Stimulated activated naive CD8-positive, alpha-beta T cell treated with anti-CD3 and anti-CD28 coated beads, Interleukin-15, amount 100 ng/mL, for 72 hours (primary cell): ENCODE measurements at regions not wholly inside any gene's neighbourhood (a gene's known extent, or its start where the extent isn't known, plus 50 kb on each side); places are given as distances from the start of the nearest gene placed in this dataset.

ENCODE experiments used
- ATAC-seq: fragments of 150-1000 bp; cut with Tn5 transposase; 2 replicates; pipeline ENCODE4 v1.10.0; 2021; ENCODE audit warnings: mild to moderate bottlenecking, moderate library complexity
- DNase-seq, 2 donors: peaks; one replicate each; pipeline ENCODE4 v3.0.0; 2021 to 2022
- H3K27ac Mint-ChIP-seq, 2 donors: one replicate each; pipeline ENCODE4 v1.8.0; 2022; ENCODE audit warnings: mild to moderate bottlenecking in 2 of 2, mixed read lengths in 2 of 2, moderate library complexity in 2 of 2
- H3K27me3 Mint-ChIP-seq: one replicate; pipeline ENCODE4 v1.8.0; 2022; ENCODE audit warnings: mixed read lengths
- H3K4me1 Mint-ChIP-seq: one replicate; pipeline ENCODE4 v1.8.0; 2022; ENCODE audit warnings: mild to moderate bottlenecking, mixed read lengths
- H3K4me3 Mint-ChIP-seq, 2 donors: one replicate each; pipeline ENCODE4 v1.8.0; 2022; ENCODE audit warnings: mild to moderate bottlenecking in 2 of 2, mixed read lengths in 2 of 2, moderate library complexity in 1 of 2
- H3K9me3 Mint-ChIP-seq, 2 donors: one replicate each; pipeline ENCODE4 v1.8.0; 2022; ENCODE audit warnings: mixed read lengths in 2 of 2

- Mint-ChIP-seq H3K27ac (no peak overlapping the region), H3K27me3 (peaks cover 1% of the 10 kb centered on the region), H3K9me3 (peaks cover 0 to 8% of the 10 kb centered on the region in 2 donors), H3K4me3 (no peak overlapping the region), H3K4me1 (no peaks in the 10 kb centered on the region)
- ATAC-seq (peak; percentile 67), DNase-seq (peak; percentile 44 to 49)
These were observed 112.2 kb downstream of the MTX3 start for GRCh38 chr5:79878721-79879336.

GRCh38 chr5:79878136-79878679, 112.9 kb downstream of the MTX3 start:
- H3K4me3 Mint-ChIP-seq: no peak overlapping the region
- DNase-seq (no peak), ATAC-seq (no peak)
- H3K9me3 Mint-ChIP-seq: peaks cover 0 to 8% of the 10 kb centered on the region in 2 donors
- no peaks in the 10 kb centered on the region for H3K4me1 Mint-ChIP-seq
- H3K27ac Mint-ChIP-seq: no peak overlapping the region
- peaks cover 7% of the 10 kb centered on the region for H3K27me3 Mint-ChIP-seq

GRCh38 chr5:79876456-79876855, 114.6 kb downstream of the MTX3 start:
- Mint-ChIP-seq H3K4me3 (no peak overlapping the region), H3K9me3 (peaks cover 0 to 8% of the 10 kb centered on the region in 2 donors)
- no peak for ATAC-seq

GRCh38 chr5:79875230-79875629, 115.8 kb downstream of the MTX3 start:
- Mint-ChIP-seq H3K4me1 (no peaks in the 10 kb centered on the region), H3K4me3 (no peak overlapping the region), H3K27ac (peak overlapping the region in 1 of 2 donors; percentile 89), H3K27me3 (peaks cover 23% of the 10 kb centered on the region), H3K9me3 (peaks cover 0 to 8% of the 10 kb centered on the region in 2 donors)
- DNase-seq: no peak
- ATAC-seq: no peak

More at GRCh38 chr5:79876456-79876855, 114.6 kb downstream of the MTX3 start:
- Mint-ChIP-seq H3K27me3 (peaks cover 15% of the 10 kb centered on the region), H3K27ac (no peak overlapping the region), H3K4me1 (no peaks in the 10 kb centered on the region)
- no peak for DNase-seq

- Mint-ChIP-seq H3K4me1 (no peaks in the 10 kb centered on the region), H3K4me3 (no peak overlapping the region), H3K9me3 (no peaks in the 10 kb centered on the region), H3K27me3 (peaks cover 31% of the 10 kb centered on the region), H3K27ac (no peak overlapping the region)
- ATAC-seq (no peak), DNase-seq (no peak)
These were observed 117.9 kb downstream of the MTX3 start for GRCh38 chr5:79873187-79873586.

- Mint-ChIP-seq H3K4me1 (no peaks in the 10 kb centered on the region), H3K9me3 (no peaks in the 10 kb centered on the region)
- ATAC-seq: no peak
These were observed 118.8 kb downstream of the MTX3 start for GRCh38 chr5:79872291-79872690.

GRCh38 chr5:79871364-79872120, 119.5 kb downstream of the MTX3 start:
- no peaks in the 10 kb centered on the region for H3K9me3 Mint-ChIP-seq
- ATAC-seq: no peak
- no peaks in the 10 kb centered on the region for H3K4me1 Mint-ChIP-seq
- H3K27ac Mint-ChIP-seq: peak overlapping the region in 1 of 2 donors; percentile 83
- H3K27me3 Mint-ChIP-seq: peaks cover 39% of the 10 kb centered on the region
- no peak overlapping the region for H3K4me3 Mint-ChIP-seq
- no peak for DNase-seq

More at GRCh38 chr5:79872291-79872690, 118.8 kb downstream of the MTX3 start:
- H3K27me3 Mint-ChIP-seq: peaks cover 32% of the 10 kb centered on the region
- peak overlapping the region in 1 of 2 donors; percentile 83 for H3K27ac Mint-ChIP-seq
- no peak for DNase-seq
- no peak overlapping the region for H3K4me3 Mint-ChIP-seq

GRCh38 chr5:79868163-79868670, 122.8 kb downstream of the MTX3 start:
- no peaks in the 10 kb centered on the region for H3K9me3 Mint-ChIP-seq
- no peaks in the 10 kb centered on the region for H3K4me1 Mint-ChIP-seq
- ATAC-seq: no peak
- DNase-seq: no peak
- H3K27me3 Mint-ChIP-seq: peaks cover 31% of the 10 kb centered on the region
- H3K4me3 Mint-ChIP-seq: no peak overlapping the region
- no peak overlapping the region for H3K27ac Mint-ChIP-seq

GRCh38 chr5:79865579-79865978, 125.5 kb downstream of the MTX3 start:
- H3K4me3 Mint-ChIP-seq: no peak overlapping the region
- ATAC-seq (no peak), DNase-seq (no peak)
- no peaks in the 10 kb centered on the region for H3K9me3 Mint-ChIP-seq
- peaks cover 20% of the 10 kb centered on the region for H3K27me3 Mint-ChIP-seq
- H3K4me1 Mint-ChIP-seq: no peaks in the 10 kb centered on the region
- peak overlapping the region in 1 of 2 donors; percentile 40 for H3K27ac Mint-ChIP-seq

GRCh38 chr5:79864364-79864763, 126.7 kb downstream of the MTX3 start:
- DNase-seq (no peak), ATAC-seq (no peak)
- H3K4me3 Mint-ChIP-seq: no peak overlapping the region
- no peaks in the 10 kb centered on the region for H3K4me1 Mint-ChIP-seq
- no peaks in the 10 kb centered on the region for H3K9me3 Mint-ChIP-seq
- H3K27me3 Mint-ChIP-seq: peaks cover 8% of the 10 kb centered on the region
- no peak overlapping the region for H3K27ac Mint-ChIP-seq

GRCh38 chr5:79859588-79859987, 131.5 kb downstream of the MTX3 start:
- DNase-seq (no peak), ATAC-seq (no peak)
- Mint-ChIP-seq H3K9me3 (no peaks in the 10 kb centered on the region), H3K27ac (no peak overlapping the region), H3K27me3 (no peaks in the 10 kb centered on the region), H3K4me3 (no peak overlapping the region), H3K4me1 (peaks cover 9% of the 10 kb centered on the region)

- DNase-seq (no peak), ATAC-seq (no peak)
- peaks cover 18% of the 10 kb centered on the region for H3K4me1 Mint-ChIP-seq
- H3K27me3 Mint-ChIP-seq: no peaks in the 10 kb centered on the region
- H3K9me3 Mint-ChIP-seq: no peaks in the 10 kb centered on the region
- no peak overlapping the region for H3K27ac Mint-ChIP-seq
- no peak overlapping the region for H3K4me3 Mint-ChIP-seq
These were observed 132.7 kb downstream of the MTX3 start for GRCh38 chr5:79858410-79858723.

- Mint-ChIP-seq H3K4me1 (peaks cover 18% of the 10 kb centered on the region), H3K4me3 (no peak overlapping the region), H3K27me3 (no peaks in the 10 kb centered on the region), H3K9me3 (no peaks in the 10 kb centered on the region), H3K27ac (no peak overlapping the region)
- DNase-seq: peak; percentile 71 to 76
- ATAC-seq: peak; percentile 54
These were observed 133.2 kb downstream of the MTX3 start for GRCh38 chr5:79857714-79858409.

GRCh38 chr5:79856456-79857055, 134.5 kb downstream of the MTX3 start:
- ATAC-seq (no peak), DNase-seq (no peak)
- no peaks in the 10 kb centered on the region for H3K27me3 Mint-ChIP-seq
- H3K27ac Mint-ChIP-seq: no peak overlapping the region
- peaks cover 18% of the 10 kb centered on the region for H3K4me1 Mint-ChIP-seq
- H3K4me3 Mint-ChIP-seq: no peak overlapping the region
- no peaks in the 10 kb centered on the region for H3K9me3 Mint-ChIP-seq

GRCh38 chr5:79853676-79854418, 137.2 kb downstream of the MTX3 start:
- H3K4me3 Mint-ChIP-seq: no peak overlapping the region
- peaks cover 18% of the 10 kb centered on the region for H3K4me1 Mint-ChIP-seq
- no peaks in the 10 kb centered on the region for H3K27me3 Mint-ChIP-seq
- no peaks in the 10 kb centered on the region for H3K9me3 Mint-ChIP-seq
- ATAC-seq (peak; percentile 89), DNase-seq (peak; percentile 10 to 44)
- peak overlapping the region in 1 of 2 donors; percentile 31 for H3K27ac Mint-ChIP-seq
